ENCODE measurements at regions not wholly inside any gene's neighbourhood (a gene's known extent, or its start where the extent isn't known, plus 50 kb on each side); places are given as distances from the start of the nearest gene placed in this dataset.

- Histone ChIP-seq H3K14ac (ENCODE audit: low read length) (no peak overlapping the region), H3K9me3 (replicated peaks in 1 of 2; ENCODE audit: control insufficient read depth in 2 of 2, insufficient read depth in 1 of 2, low read depth in 1 of 2, low read length in 2 of 2) (no peaks in the 10 kb centered on the region), H2BK120ac (ENCODE audit: low read depth, low read length) (no peak overlapping the region), H2BK12ac (ENCODE audit: low read length) (no peak overlapping the region), H4K91ac (ENCODE audit: low read depth, low read length, poor library complexity) (no peak overlapping the region), H3K23ac (ENCODE audit: low read depth, low read length, poor library complexity) (no peak overlapping the region), H3K18ac (ENCODE audit: low read length) (no peak overlapping the region), H2AFZ (ENCODE audit: low read length) (no peak overlapping the region), H3K27me3 (ENCODE audit: control insufficient read depth in 3 of 3, insufficient read depth in 3 of 3, low read depth in 1 of 3, low read length in 3 of 3) (no peaks in the 10 kb centered on the region), H3K4me1 (ENCODE audit: control insufficient read depth in 2 of 2, insufficient read depth in 1 of 2, low read depth in 1 of 2, low read length in 2 of 2) (peaks cover 0 to 2% of the 10 kb centered on the region in 2 donors), H2BK5ac (ENCODE audit: low read length) (no peak overlapping the region), H3K79me1 (ENCODE audit: low read depth, low read length) (no peaks in the 10 kb centered on the region), H3K36me3 (replicated peaks in 1 of 2; ENCODE audit: control insufficient read depth in 2 of 2, insufficient read depth in 2 of 2, low read length in 2 of 2) (no peaks in the 10 kb centered on the region), H4K8ac (ENCODE audit: low read depth, low read length) (no peak overlapping the region), H2AK5ac (ENCODE audit: low read depth, low read length) (no peak overlapping the region), H3K9ac (ENCODE audit: low read depth, low read length, poor library complexity) (no peak overlapping the region), H3K4ac (ENCODE audit: low read length) (no peak overlapping the region), H3K4me2 (ENCODE audit: insufficient read depth, low read length, poor library complexity, severe bottlenecking) (no peak overlapping the region), H3K4me3 (ENCODE audit: low read length in 2 of 2) (no peak overlapping the region), H3K27ac (replicated peaks; ENCODE audit: low read length) (no peak overlapping the region), H2BK15ac (ENCODE audit: low read length) (no peak overlapping the region)
- DNase-seq (ENCODE audit: low spot score): no peak
- WGBS, 2 donors (ENCODE audit: extremely low coverage in 2 of 2, insufficient read length in 2 of 2, insufficient replicate concordance in 1 of 2): no CpG with 5 or more reads among the region's 3 CpGs
These were observed 254.5 kb downstream of the DSEL start for GRCh38 chr18:67261931-67262552.

- no CpG with 5 or more reads among the region's 5 CpGs for WGBS, 2 donors (ENCODE audit: extremely low coverage in 2 of 2, insufficient read length in 2 of 2, insufficient replicate concordance in 1 of 2)
- H3K27ac ChIP-seq (replicated peaks; ENCODE audit: low read length): no peak overlapping the region
These were observed 255.7 kb downstream of the DSEL start for GRCh38 chr18:67260841-67261240.

GRCh38 chr18:67250776-67251424 is 265.6 kb downstream of the DSEL start:
- no peak overlapping the region for H3K23ac ChIP-seq (ENCODE audit: low read depth, low read length, poor library complexity)
- no peak overlapping the region for H4K91ac ChIP-seq (ENCODE audit: low read depth, low read length, poor library complexity)
- DNase-seq (ENCODE audit: low spot score): no peak
- no peak overlapping the region for H2BK12ac ChIP-seq (ENCODE audit: low read length)
- no peaks in the 10 kb centered on the region for H3K27me3 ChIP-seq (ENCODE audit: control insufficient read depth in 3 of 3, insufficient read depth in 3 of 3, low read depth in 1 of 3, low read length in 3 of 3)
- no peak overlapping the region for H3K9ac ChIP-seq (ENCODE audit: low read depth, low read length, poor library complexity)
- no peak overlapping the region for H3K27ac ChIP-seq (replicated peaks; ENCODE audit: low read length)
- H3K4me1 ChIP-seq (ENCODE audit: control insufficient read depth in 2 of 2, insufficient read depth in 1 of 2, low read depth in 1 of 2, low read length in 2 of 2): no peaks in the 10 kb centered on the region
- no peak overlapping the region for H2BK120ac ChIP-seq (ENCODE audit: low read depth, low read length)
- H3K18ac ChIP-seq (ENCODE audit: low read length): no peak overlapping the region
- H2BK5ac ChIP-seq (ENCODE audit: low read length): no peak overlapping the region
- no peak overlapping the region for H3K14ac ChIP-seq (ENCODE audit: low read length)
- no peaks in the 10 kb centered on the region for H3K79me1 ChIP-seq (ENCODE audit: low read depth, low read length)
- no peak overlapping the region for H4K8ac ChIP-seq (ENCODE audit: low read depth, low read length)
- no CpG with 5 or more reads among the region's 9 CpGs for WGBS, 2 donors (ENCODE audit: extremely low coverage in 2 of 2, insufficient read length in 2 of 2, insufficient replicate concordance in 1 of 2)
- H3K4me2 ChIP-seq (ENCODE audit: insufficient read depth, low read length, poor library complexity, severe bottlenecking): no peak overlapping the region
- no peak overlapping the region for H3K4me3 ChIP-seq (ENCODE audit: low read length in 2 of 2)
- no peaks in the 10 kb centered on the region for H3K9me3 ChIP-seq (replicated peaks in 1 of 2; ENCODE audit: control insufficient read depth in 2 of 2, insufficient read depth in 1 of 2, low read depth in 1 of 2, low read length in 2 of 2)
- H3K4ac ChIP-seq (ENCODE audit: low read length): no peak overlapping the region
- no peak overlapping the region for H2BK15ac ChIP-seq (ENCODE audit: low read length)
- no peak overlapping the region for H2AK5ac ChIP-seq (ENCODE audit: low read depth, low read length)
- no peaks in the 10 kb centered on the region for H3K36me3 ChIP-seq (replicated peaks in 1 of 2; ENCODE audit: control insufficient read depth in 2 of 2, insufficient read depth in 2 of 2, low read length in 2 of 2)
- H2AFZ ChIP-seq (ENCODE audit: low read length): no peak overlapping the region

More at GRCh38 chr18:67260841-67261240, 255.7 kb downstream of the DSEL start:
- H3K79me1 ChIP-seq (ENCODE audit: low read depth, low read length): no peaks in the 10 kb centered on the region
- no peak overlapping the region for H3K9ac ChIP-seq (ENCODE audit: low read depth, low read length, poor library complexity)
- no peak overlapping the region for H4K91ac ChIP-seq (ENCODE audit: low read depth, low read length, poor library complexity)
- no peaks in the 10 kb centered on the region for H3K27me3 ChIP-seq (ENCODE audit: control insufficient read depth in 3 of 3, insufficient read depth in 3 of 3, low read depth in 1 of 3, low read length in 3 of 3)
- H3K23ac ChIP-seq (ENCODE audit: low read depth, low read length, poor library complexity): no peak overlapping the region
- DNase-seq (ENCODE audit: low spot score): no peak
- no peak overlapping the region for H2BK12ac ChIP-seq (ENCODE audit: low read length)
- no peak overlapping the region for H3K18ac ChIP-seq (ENCODE audit: low read length)
- H3K4ac ChIP-seq (ENCODE audit: low read length): no peak overlapping the region
- H2BK120ac ChIP-seq (ENCODE audit: low read depth, low read length): no peak overlapping the region
- H3K4me3 ChIP-seq (ENCODE audit: low read length in 2 of 2): no peak overlapping the region
- no peak overlapping the region for H2BK5ac ChIP-seq (ENCODE audit: low read length)
- H2BK15ac ChIP-seq (ENCODE audit: low read length): no peak overlapping the region
- no peak overlapping the region for H2AFZ ChIP-seq (ENCODE audit: low read length)
- no peaks in the 10 kb centered on the region for H3K36me3 ChIP-seq (replicated peaks in 1 of 2; ENCODE audit: control insufficient read depth in 2 of 2, insufficient read depth in 2 of 2, low read length in 2 of 2)
- no peak overlapping the region for H3K4me2 ChIP-seq (ENCODE audit: insufficient read depth, low read length, poor library complexity, severe bottlenecking)
- H3K4me1 ChIP-seq (ENCODE audit: control insufficient read depth in 2 of 2, insufficient read depth in 1 of 2, low read depth in 1 of 2, low read length in 2 of 2): no peaks in the 10 kb centered on the region
- H4K8ac ChIP-seq (ENCODE audit: low read depth, low read length): no peak overlapping the region
- H3K14ac ChIP-seq (ENCODE audit: low read length): no peak overlapping the region
- no peak overlapping the region for H2AK5ac ChIP-seq (ENCODE audit: low read depth, low read length)
- no peaks in the 10 kb centered on the region for H3K9me3 ChIP-seq (replicated peaks in 1 of 2; ENCODE audit: control insufficient read depth in 2 of 2, insufficient read depth in 1 of 2, low read depth in 1 of 2, low read length in 2 of 2)

- Histone ChIP-seq H3K23ac (ENCODE audit: low read depth, low read length, poor library complexity) (no peak overlapping the region), H2BK12ac (ENCODE audit: low read length) (no peak overlapping the region), H3K4me3 (ENCODE audit: low read length in 2 of 2) (no peak overlapping the region), H2BK5ac (ENCODE audit: low read length) (no peak overlapping the region), H3K14ac (ENCODE audit: low read length) (no peak overlapping the region), H3K27me3 (ENCODE audit: control insufficient read depth in 3 of 3, insufficient read depth in 3 of 3, low read depth in 1 of 3, low read length in 3 of 3) (no peaks in the 10 kb centered on the region), H3K4ac (ENCODE audit: low read length) (no peak overlapping the region), H2AFZ (ENCODE audit: low read length) (peak overlapping the region; percentile 84), H3K9ac (ENCODE audit: low read depth, low read length, poor library complexity) (no peak overlapping the region), H2AK5ac (ENCODE audit: low read depth, low read length) (no peak overlapping the region), H3K9me3 (replicated peaks in 1 of 2; ENCODE audit: control insufficient read depth in 2 of 2, insufficient read depth in 1 of 2, low read depth in 1 of 2, low read length in 2 of 2) (no peaks in the 10 kb centered on the region), H4K8ac (ENCODE audit: low read depth, low read length) (no peak overlapping the region), H3K18ac (ENCODE audit: low read length) (no peak overlapping the region), H3K79me1 (ENCODE audit: low read depth, low read length) (no peaks in the 10 kb centered on the region), H4K91ac (ENCODE audit: low read depth, low read length, poor library complexity) (no peak overlapping the region), H2BK120ac (ENCODE audit: low read depth, low read length) (no peak overlapping the region), H3K4me2 (ENCODE audit: insufficient read depth, low read length, poor library complexity, severe bottlenecking) (no peak overlapping the region), H3K27ac (replicated peaks; ENCODE audit: low read length) (no peak overlapping the region), H3K36me3 (replicated peaks in 1 of 2; ENCODE audit: control insufficient read depth in 2 of 2, insufficient read depth in 2 of 2, low read length in 2 of 2) (no peaks in the 10 kb centered on the region), H2BK15ac (ENCODE audit: low read length) (no peak overlapping the region), H3K4me1 (ENCODE audit: control insufficient read depth in 2 of 2, insufficient read depth in 1 of 2, low read depth in 1 of 2, low read length in 2 of 2) (peaks cover 0 to 2% of the 10 kb centered on the region in 2 donors)
- no CpG with 5 or more reads among the region's 3 CpGs for WGBS, 2 donors (ENCODE audit: extremely low coverage in 2 of 2, insufficient read length in 2 of 2, insufficient replicate concordance in 1 of 2)
- no peak for DNase-seq (ENCODE audit: low spot score)
These were observed 272.5 kb downstream of the DSEL start for GRCh38 chr18:67243799-67244587.
